Mesendoderm (in vitro differentiated cells): ENCODE measurements at regions not wholly inside any gene's neighbourhood (a gene's known extent, or its start where the extent isn't known, plus 50 kb on each side); places are given as distances from the start of the nearest gene placed in this dataset.

ENCODE experiments used
- DNase-seq: peaks from one replicate; pipeline ENCODE4 v3.0.0; 2013
- H2AK5ac ChIP-seq: 2 replicates; pipeline ENCODE4 v1.6.1; 2013; ENCODE audit warnings: low read length, inconsistent platforms
- H2BK120ac ChIP-seq: 2 replicates; pipeline ENCODE4 v1.6.1; 2013; ENCODE audit warnings: low read depth, mild to moderate bottlenecking, low read length, moderate library complexity, mixed read lengths
- H2BK15ac ChIP-seq: replicated peaks from 2 replicates; pipeline ENCODE4 v1.6.1; 2013; ENCODE audit warnings: low read depth, mild to moderate bottlenecking, moderate library complexity
- H2BK5ac ChIP-seq: 2 replicates; pipeline ENCODE4 v1.6.1; 2013; ENCODE audit warnings: low read length, inconsistent platforms
- H3K18ac ChIP-seq: 2 replicates; pipeline ENCODE4 v1.6.1; 2013; ENCODE audit warnings: mild to moderate bottlenecking, low read length, mixed read lengths
- H3K23ac ChIP-seq: one replicate; pipeline ENCODE4 v1.6.1; 2013; ENCODE audit warnings: low read length
- H3K27ac ChIP-seq: 2 replicates; pipeline ENCODE4 v1.5.1; 2013; ENCODE audit warnings: low read depth, mild to moderate bottlenecking, inconsistent platforms, low read length, moderate library complexity
- H3K27me3 ChIP-seq: 2 replicates; pipeline ENCODE4 v1.6.1; 2013; ENCODE audit warnings: low read length, control low read depth, mild to moderate bottlenecking, inconsistent platforms; ENCODE audit not compliant: insufficient read depth, poor library complexity
- H3K36me3 ChIP-seq: 2 replicates; pipeline ENCODE4 v1.6.1; 2013; ENCODE audit warnings: low read length, inconsistent platforms; ENCODE audit not compliant: control insufficient read depth, insufficient read depth
- H3K4ac ChIP-seq: one replicate; pipeline ENCODE4 v1.6.1; 2013; ENCODE audit warnings: low read depth, mild to moderate bottlenecking, low read length, moderate library complexity
- H3K4me1 ChIP-seq: 2 replicates; pipeline ENCODE4 v1.6.1; 2013; ENCODE audit warnings: low read depth, low read length, inconsistent platforms; ENCODE audit not compliant: control insufficient read depth
- H3K4me2 ChIP-seq: 2 replicates; pipeline ENCODE4 v1.6.1; 2013; ENCODE audit warnings: low read length
- H3K4me3 ChIP-seq: 2 replicates; pipeline ENCODE4 v1.5.1; 2013; ENCODE audit warnings: mild to moderate bottlenecking, low read length
- H3K56ac ChIP-seq: one replicate; pipeline ENCODE4 v1.6.1; 2013; ENCODE audit warnings: low read length
- H3K79me1 ChIP-seq: 2 replicates; pipeline ENCODE4 v1.6.1; 2013; ENCODE audit warnings: low read length, inconsistent platforms
- H3K79me2 ChIP-seq: 2 replicates; pipeline ENCODE4 v1.6.1; 2013; ENCODE audit warnings: mild to moderate bottlenecking, low read length; ENCODE audit not compliant: control insufficient read depth, insufficient read depth
- H3K9ac ChIP-seq: 2 replicates; pipeline ENCODE4 v1.6.1; 2013; ENCODE audit warnings: low read length, inconsistent platforms
- H4K5ac ChIP-seq: one replicate; pipeline ENCODE4 v1.6.1; 2013; ENCODE audit warnings: low read length
- H4K8ac ChIP-seq: one replicate; pipeline ENCODE4 v1.6.1; 2013; ENCODE audit warnings: low read depth, mild to moderate bottlenecking, control low read depth, low read length, moderate library complexity
- WGBS: extraction: QIAGEN DNeasy Blood & Tissue Kit; methylation state at CpG from one replicate; pipeline ENCODE4 v1.1.7; 2013; ENCODE audit warnings: low lambda C conversion rate, missing lambda C conversion rate; ENCODE audit not compliant: insufficient coverage; ENCODE audit errors: extremely low coverage; 5-methylcytosine and 5-hydroxymethylcytosine counted together

DNA sequence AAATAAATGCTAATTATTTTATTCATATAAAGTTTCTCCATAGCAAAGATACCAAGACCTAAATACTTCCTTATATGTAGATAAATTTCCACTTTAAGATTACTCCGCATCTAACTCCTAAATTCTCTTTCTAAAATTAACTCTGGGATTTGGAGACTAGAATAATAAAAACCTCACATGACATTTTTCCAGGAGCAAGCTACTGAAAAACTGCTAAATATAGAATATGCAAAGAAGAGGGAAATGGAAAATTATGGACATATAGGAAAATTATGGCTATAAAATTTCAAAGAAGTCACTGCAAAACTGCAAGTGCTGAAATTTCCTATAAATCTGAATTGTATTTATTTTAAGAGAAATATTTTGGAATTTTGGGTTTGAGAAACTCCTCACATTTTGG lies 186.2 kb downstream of the DUSP6 start:
- Histone ChIP-seq H3K56ac (no peak overlapping the region), H3K23ac (no peak overlapping the region), H3K36me3 (no peaks in the 10 kb centered on the region), H3K4ac (no peak overlapping the region), H3K4me3 (no peak overlapping the region), H3K4me2 (no peak overlapping the region), H2AK5ac (no peak overlapping the region), H3K27ac (no peak overlapping the region), H3K4me1 (no peaks in the 10 kb centered on the region), H3K79me1 (no peaks in the 10 kb centered on the region), H3K18ac (no peak overlapping the region), H2BK120ac (no peak overlapping the region), H3K27me3 (no peaks in the 10 kb centered on the region), H4K5ac (no peak overlapping the region), H2BK5ac (no peak overlapping the region), H2BK15ac (no peak overlapping the region), H3K9ac (no peak overlapping the region), H4K8ac (no peak overlapping the region), H3K79me2 (no peaks in the 10 kb centered on the region)
- WGBS, result 100% methylated on average over 1 of the region's 1 CpG
- DNase-seq, result no peak

DNA sequence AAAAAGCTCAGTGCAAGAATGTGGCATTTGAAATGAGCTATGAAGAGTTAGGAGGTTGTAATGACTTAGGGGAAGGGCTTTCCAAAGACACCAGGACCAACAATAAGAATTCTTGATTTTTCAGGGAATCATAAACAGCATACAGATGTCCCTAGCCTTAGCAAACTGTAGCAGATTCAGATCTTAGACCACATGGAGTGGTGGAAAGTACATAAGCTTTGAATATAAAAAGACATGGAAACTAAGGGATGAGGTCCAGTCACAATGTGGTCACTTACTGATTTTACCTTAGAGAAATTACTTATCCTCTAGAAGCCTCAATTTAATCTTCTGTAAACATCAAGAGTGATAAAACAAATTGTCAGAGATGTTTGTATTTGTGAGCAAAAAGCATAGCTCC lies 186.6 kb downstream of the DUSP6 start:
- no peaks in the 10 kb centered on the region for H3K36me3 ChIP-seq
- H3K27ac ChIP-seq, result no peak overlapping the region
- H3K79me1 ChIP-seq, result no peaks in the 10 kb centered on the region
- H4K5ac ChIP-seq, result no peak overlapping the region
- DNase-seq, result no peak
- no peak overlapping the region for H3K9ac ChIP-seq
- H2AK5ac ChIP-seq, result no peak overlapping the region
- H3K4ac ChIP-seq, result no peak overlapping the region
- no peak overlapping the region for H2BK5ac ChIP-seq
- H2BK120ac ChIP-seq, result no peak overlapping the region
- H3K23ac ChIP-seq, result no peak overlapping the region
- H3K4me1 ChIP-seq, result no peaks in the 10 kb centered on the region
- no peak overlapping the region for H3K4me2 ChIP-seq
- H3K56ac ChIP-seq, result no peak overlapping the region
- H4K8ac ChIP-seq, result no peak overlapping the region
- no peak overlapping the region for H3K18ac ChIP-seq
- no peak overlapping the region for H3K4me3 ChIP-seq
- H2BK15ac ChIP-seq, result peak overlapping the region; percentile 36
- H3K27me3 ChIP-seq, result no peaks in the 10 kb centered on the region
- H3K79me2 ChIP-seq, result no peaks in the 10 kb centered on the region

DNA sequence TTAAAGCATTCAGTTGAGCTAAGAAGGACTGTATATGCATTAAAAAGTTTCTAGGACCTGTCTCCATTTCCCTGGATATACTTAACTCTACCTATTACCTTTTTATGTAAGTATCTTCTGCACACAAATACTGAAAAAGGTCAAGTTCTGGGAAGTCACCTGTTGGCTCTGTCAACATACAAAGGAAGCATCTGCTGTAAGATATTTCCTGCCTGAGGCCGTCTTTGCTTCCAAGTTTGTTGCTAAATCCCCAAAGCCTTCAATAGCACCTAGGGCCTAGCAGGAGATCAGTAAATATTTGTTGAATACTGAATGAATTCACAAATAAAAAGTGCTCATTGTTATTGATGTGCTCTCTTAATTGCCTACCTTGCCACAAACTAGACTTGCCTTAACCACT lies 188.4 kb downstream of the DUSP6 start:
- no peak overlapping the region for H2BK120ac ChIP-seq
- H4K8ac ChIP-seq, result no peak overlapping the region
- no peaks in the 10 kb centered on the region for H3K79me2 ChIP-seq
- no peak overlapping the region for H3K4ac ChIP-seq
- no peak overlapping the region for H3K18ac ChIP-seq
- no peak overlapping the region for H3K56ac ChIP-seq
- no peak overlapping the region for H2BK15ac ChIP-seq
- H3K36me3 ChIP-seq, result no peaks in the 10 kb centered on the region
- H3K23ac ChIP-seq, result no peak overlapping the region
- H4K5ac ChIP-seq, result no peak overlapping the region
- no peak overlapping the region for H3K9ac ChIP-seq
- no peaks in the 10 kb centered on the region for H3K27me3 ChIP-seq
- DNase-seq, result peak; percentile 60
- H3K4me1 ChIP-seq, result no peaks in the 10 kb centered on the region
- H3K4me2 ChIP-seq, result no peak overlapping the region
- H3K27ac ChIP-seq, result no peak overlapping the region
- no peak overlapping the region for H2AK5ac ChIP-seq
- H3K79me1 ChIP-seq, result no peaks in the 10 kb centered on the region
- no peak overlapping the region for H2BK5ac ChIP-seq
- WGBS, result no CpG with 5 or more reads among the region's 1 CpG
- no peak overlapping the region for H3K4me3 ChIP-seq

DNA sequence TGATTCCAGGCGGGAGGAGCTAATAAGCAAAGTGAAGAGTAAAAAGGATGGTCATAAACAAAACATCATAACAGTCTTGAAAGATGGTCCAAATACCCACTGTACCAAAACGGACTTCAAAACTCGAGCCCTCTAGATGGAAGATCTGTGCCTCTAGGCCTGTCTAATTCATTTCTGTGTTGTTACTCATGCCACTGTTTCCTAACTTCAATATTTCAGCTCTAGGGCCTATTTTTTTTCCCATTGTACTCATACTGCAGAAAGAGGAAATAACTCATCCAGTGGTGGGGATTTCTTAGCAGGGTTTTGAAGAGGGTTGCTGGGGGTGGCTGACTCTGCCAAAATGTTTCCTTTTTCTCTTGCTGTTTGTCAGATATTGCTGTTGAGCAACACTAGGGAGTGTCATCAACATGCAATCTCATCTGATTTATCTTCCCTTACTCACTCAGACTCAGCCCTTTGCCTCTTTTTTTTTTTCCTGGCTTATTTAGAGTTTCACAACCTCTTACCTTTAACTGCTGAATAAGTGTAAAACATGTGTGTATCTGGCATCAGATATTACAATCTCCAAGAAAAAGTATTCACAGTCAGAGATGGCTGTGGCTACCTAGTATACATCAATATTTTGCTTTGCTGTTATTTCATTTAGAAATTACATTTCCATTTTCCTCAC lies 189.6 kb downstream of the DUSP6 start:
- Histone ChIP-seq H3K79me2 (no peaks in the 10 kb centered on the region), H3K4me1 (no peaks in the 10 kb centered on the region), H3K27me3 (no peaks in the 10 kb centered on the region), H2AK5ac (no peak overlapping the region), H3K4me2 (no peak overlapping the region), H3K56ac (peak overlapping the region; percentile 34), H3K9ac (no peak overlapping the region), H3K18ac (peak overlapping the region; percentile 20), H3K23ac (no peak overlapping the region), H3K36me3 (no peaks in the 10 kb centered on the region), H2BK120ac (no peak overlapping the region), H4K8ac (no peak overlapping the region), H2BK15ac (peak overlapping the region; percentile 36), H3K4me3 (no peak overlapping the region), H3K27ac (no peak overlapping the region), H3K4ac (no peak overlapping the region), H4K5ac (no peak overlapping the region), H3K79me1 (no peaks in the 10 kb centered on the region), H2BK5ac (no peak overlapping the region)
- no peak for DNase-seq
- no CpG with 5 or more reads among the region's 3 CpGs for WGBS

DNA sequence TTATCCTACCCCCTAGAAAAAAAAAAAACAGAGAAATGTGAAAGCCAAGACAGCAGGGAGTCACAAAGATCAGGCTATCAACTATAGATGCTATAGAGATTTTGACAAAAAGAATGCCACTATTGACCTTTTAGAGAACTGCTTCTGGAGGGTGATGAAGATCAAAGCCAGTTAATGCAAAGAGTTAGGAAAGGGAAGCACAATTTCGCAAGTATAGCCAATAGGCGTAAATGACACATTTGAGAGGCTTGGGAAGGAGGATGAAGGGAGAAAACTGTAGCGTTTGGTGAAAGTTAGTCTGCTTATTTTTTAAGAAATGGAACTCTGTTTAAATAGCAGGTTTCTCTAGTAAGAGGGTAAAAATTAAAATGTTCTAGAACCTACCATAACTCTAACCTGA lies 190.7 kb downstream of the DUSP6 start:
- H3K79me1 ChIP-seq, result no peaks in the 10 kb centered on the region
- no peak overlapping the region for H3K18ac ChIP-seq
- no peaks in the 10 kb centered on the region for H3K27me3 ChIP-seq
- no peaks in the 10 kb centered on the region for H3K4me1 ChIP-seq
- no peaks in the 10 kb centered on the region for H3K36me3 ChIP-seq
- no peak overlapping the region for H2BK120ac ChIP-seq
- no CpG with 5 or more reads among the region's 3 CpGs for WGBS
- no peak overlapping the region for H3K4me2 ChIP-seq
- no peak overlapping the region for H2AK5ac ChIP-seq
- no peak overlapping the region for H3K4me3 ChIP-seq
- no peak overlapping the region for H3K23ac ChIP-seq
- peak; percentile 25 for DNase-seq
- H3K79me2 ChIP-seq, result no peaks in the 10 kb centered on the region
- no peak overlapping the region for H3K56ac ChIP-seq
- H3K4ac ChIP-seq, result no peak overlapping the region
- no peak overlapping the region for H2BK15ac ChIP-seq
- H2BK5ac ChIP-seq, result no peak overlapping the region
- H3K9ac ChIP-seq, result no peak overlapping the region
- no peak overlapping the region for H4K8ac ChIP-seq
- H3K27ac ChIP-seq, result no peak overlapping the region
- H4K5ac ChIP-seq, result no peak overlapping the region

DNA sequence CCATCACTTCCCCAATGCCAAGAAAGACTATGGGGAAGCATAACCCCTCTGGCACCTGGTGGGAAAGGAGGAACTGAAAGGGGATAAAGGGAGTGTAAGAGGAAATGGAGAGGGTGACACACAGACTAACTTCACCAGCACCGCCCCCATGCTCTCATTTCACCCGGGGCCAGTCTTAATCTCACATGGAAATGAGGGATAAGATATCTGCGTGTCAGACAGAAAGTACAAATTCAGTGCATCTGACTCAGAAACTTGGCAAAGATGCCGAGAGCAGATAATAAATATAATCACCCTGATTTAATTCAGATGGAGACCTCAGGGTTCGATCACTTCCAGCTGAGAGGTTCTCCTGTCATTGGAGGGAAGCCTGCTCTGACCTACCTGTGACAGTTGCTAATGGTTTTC lies 191.6 kb downstream of the DUSP6 start:
- no peak overlapping the region for H3K27ac ChIP-seq
- no peaks in the 10 kb centered on the region for H3K36me3 ChIP-seq
- H2BK15ac ChIP-seq, result no peak overlapping the region
- no peak overlapping the region for H2BK120ac ChIP-seq
- H3K79me1 ChIP-seq, result no peaks in the 10 kb centered on the region
- H3K4me3 ChIP-seq, result no peak overlapping the region
- peak; percentile 46 for DNase-seq
- no peak overlapping the region for H2AK5ac ChIP-seq
- no peaks in the 10 kb centered on the region for H3K27me3 ChIP-seq
- H3K4me1 ChIP-seq, result no peaks in the 10 kb centered on the region
- no peak overlapping the region for H3K56ac ChIP-seq
- no peak overlapping the region for H3K4me2 ChIP-seq
- no CpG with 5 or more reads among the region's 5 CpGs for WGBS
- H3K4ac ChIP-seq, result no peak overlapping the region
- H4K8ac ChIP-seq, result no peak overlapping the region
- no peak overlapping the region for H3K9ac ChIP-seq
- no peak overlapping the region for H3K18ac ChIP-seq
- H3K79me2 ChIP-seq, result no peaks in the 10 kb centered on the region
- no peak overlapping the region for H3K23ac ChIP-seq
- no peak overlapping the region for H4K5ac ChIP-seq
- no peak overlapping the region for H2BK5ac ChIP-seq
